ENCODE measurements at regions not wholly inside any gene's neighbourhood (a gene's known extent, or its start where the extent isn't known, plus 50 kb on each side); places are given as distances from the start of the nearest gene placed in this dataset.

DNA sequence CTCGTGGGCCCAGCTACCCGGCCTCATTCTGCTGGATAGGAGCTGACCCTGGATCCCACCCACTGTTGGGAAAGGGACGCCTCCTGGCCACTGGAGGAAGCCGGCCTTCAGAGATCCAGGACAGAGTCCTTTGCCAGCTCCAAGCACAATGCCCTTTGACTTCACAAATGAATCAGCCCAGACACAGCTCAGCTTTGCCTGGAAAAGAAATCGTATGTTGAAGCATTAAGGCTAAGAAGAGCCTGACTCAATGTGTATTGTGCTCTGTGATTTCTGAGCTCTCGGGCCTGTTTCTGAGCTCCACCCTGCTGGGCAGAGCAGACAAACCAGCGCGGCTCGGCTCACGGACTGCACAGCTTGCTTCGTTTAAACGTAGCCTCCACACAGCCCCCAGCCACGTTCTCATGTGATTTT, 162.9 kb upstream of the APCDD1 start:
- DNase-seq: no peak

DNA sequence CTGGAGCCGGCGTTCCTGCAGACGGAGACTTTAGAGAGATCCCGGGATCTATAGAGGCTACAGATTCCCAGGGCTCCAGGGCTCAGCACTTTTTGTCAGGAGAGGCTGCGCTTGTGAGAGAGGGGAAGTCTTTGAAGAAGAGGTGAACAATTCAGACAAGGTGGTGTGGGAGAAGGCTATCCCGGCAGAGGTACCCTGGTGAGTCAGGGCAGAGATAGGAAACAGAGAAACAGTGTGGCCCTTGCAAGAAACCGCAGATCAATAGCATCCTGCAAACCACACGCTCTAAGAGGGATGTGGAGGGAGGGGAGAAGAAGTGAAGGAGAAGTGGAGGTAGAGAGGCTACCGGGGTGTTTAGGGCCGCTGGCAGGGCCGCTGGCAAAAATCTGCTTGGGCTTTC, 160.5 kb upstream of the APCDD1 start:
- DNase-seq: no peak

DNA sequence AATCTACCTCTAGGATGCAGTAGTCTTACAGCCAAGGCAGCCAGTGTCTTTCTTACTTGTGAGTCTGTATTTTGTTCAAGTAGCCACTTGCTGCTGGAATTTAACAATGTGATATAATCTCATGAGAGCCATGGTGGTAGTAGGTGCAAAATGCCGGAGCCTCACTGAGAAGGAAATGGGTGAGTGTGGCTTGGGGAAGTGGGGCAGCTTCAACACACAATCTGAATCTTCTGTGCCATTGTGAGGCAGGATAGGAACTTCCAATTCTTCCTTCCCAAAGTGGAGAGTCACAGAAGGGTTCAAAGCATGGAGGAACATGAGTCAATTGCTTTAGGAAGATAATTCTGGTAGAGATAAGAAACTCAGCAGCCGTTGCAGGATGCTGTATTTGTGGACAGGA, 158.7 kb upstream of the APCDD1 start:
- no peak for DNase-seq

DNA sequence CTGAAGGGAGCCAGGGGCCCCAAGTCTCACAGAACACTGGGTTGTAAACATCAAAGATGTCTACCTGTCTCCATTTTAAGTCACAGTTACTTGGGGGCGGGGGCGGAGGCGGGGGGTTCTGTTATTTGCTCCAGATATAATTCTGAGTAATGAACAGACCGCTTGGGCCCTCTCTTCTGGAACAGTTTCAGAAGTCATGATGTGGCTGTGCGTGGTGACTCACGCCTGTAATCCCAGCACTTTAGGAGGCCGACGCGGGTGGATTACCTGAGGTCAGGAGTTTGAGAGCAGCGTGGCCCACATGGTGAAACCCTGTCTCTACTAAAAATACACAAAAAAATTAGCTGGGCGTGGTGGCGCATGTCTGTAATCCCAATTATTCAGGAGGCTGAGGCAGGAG, 157.9 kb upstream of the APCDD1 start:
- DNase-seq: no peak

DNA sequence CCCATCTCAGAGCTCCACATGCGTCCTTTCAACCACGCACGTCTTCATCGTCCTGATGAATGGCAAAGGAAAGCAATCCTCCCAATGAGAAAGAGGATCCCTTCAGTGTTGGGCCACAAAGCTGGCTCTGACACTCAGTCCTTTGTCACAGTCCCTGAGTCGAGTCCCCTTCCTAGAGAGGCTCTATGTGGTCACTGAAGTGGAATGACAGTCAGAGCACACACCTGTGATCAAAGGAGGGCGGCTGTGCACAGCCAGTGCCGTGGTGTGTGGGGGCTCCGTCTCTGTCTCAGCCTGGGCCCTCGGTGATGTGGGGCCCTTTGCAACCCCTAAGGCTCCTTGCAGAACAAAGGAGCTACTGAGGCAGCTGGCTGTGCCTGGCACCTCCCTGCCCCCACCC, 157.3 kb upstream of the APCDD1 start:
- DNase-seq: no peak

DNA sequence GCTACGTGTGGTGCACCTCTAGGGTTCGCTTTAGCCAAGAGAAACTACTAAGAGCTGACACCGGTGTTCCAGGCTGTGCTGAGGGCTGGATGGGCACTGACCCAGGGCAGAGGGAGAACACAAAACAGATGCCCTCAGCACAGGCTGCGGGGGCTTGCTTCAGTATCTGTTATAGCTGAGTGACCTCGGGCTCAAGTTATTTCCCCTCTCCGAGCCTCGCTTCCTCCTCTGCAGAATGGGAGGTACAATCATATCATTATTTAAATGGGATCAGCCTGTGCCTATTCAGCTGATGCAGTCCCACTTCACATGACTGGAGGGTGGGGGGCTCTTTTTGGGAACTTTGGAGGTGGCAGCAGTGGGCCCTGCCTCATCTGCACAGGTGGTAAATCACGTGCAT, 156.1 kb upstream of the APCDD1 start:
- DNase-seq: no peak

DNA sequence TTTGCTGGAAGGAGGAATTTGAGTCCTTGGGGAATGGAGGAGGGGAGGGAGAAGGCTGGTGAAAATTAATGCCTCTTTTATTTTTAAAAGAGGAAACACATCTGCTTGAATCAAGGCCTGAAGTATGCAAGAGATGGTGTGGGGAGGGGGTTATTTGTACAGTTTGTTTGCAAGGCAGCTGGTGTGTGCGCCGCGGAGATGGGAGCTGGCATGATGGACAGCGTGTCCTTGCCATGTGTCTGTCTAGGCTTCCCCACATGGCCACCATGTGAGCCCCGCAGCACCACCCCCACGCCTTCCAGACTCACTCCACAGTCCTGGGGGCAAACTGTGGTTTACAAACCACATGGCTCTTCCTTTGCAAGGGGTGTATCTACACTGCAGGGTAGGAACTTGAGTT, 154.8 kb upstream of the APCDD1 start:
- DNase-seq: no peak

DNA sequence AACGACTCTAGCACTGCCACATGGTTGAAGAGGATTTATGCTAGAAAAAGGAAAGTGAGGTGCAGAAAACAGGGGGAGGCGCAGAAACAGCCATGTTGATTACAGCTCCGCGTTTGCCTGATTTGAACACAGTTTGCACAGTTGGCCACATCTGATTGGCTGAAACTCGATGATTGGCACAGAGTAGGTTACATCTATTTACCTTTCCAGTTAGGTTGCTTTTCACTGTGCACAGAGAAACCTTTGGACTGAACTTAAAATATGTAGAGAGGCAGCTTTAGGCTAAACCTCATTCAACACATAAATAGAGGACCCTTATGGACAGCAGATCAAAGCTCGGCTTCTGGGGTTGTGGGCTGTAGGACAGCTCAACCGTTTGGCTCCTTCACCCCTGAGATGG, 153.7 kb upstream of the APCDD1 start:
- DNase-seq: no peak

DNA sequence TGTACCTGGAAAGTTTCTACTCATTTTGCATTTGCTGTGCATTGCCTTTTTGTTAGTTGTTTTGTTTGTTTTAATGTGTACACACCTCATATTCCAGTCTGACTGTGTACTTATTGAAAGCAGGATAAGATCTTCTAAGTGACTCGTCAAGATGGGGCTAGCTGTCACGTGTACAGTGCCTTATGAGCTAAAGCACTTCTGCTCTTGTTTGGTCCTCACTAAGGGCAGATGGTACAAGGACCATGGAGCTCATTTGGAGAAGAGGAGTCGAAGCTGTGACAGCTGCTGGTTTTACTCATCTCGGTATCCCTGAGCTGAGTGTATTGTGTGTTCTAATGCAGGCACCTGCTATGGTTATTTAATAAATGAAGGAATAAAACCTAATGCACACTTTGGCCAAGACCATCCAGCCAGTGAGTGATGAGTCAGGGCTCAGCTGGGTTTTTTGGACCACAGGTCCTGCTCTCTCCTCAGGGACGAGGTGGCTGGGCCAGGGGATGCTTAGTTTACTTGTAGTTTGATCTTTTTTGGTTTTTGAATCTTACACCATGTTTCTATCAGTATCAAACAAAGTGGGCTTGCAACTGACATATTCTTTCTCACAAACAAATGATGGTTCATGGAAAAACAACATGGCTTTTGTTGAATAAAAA, 152.5 kb upstream of the APCDD1 start:
- DNase-seq: no peak

DNA sequence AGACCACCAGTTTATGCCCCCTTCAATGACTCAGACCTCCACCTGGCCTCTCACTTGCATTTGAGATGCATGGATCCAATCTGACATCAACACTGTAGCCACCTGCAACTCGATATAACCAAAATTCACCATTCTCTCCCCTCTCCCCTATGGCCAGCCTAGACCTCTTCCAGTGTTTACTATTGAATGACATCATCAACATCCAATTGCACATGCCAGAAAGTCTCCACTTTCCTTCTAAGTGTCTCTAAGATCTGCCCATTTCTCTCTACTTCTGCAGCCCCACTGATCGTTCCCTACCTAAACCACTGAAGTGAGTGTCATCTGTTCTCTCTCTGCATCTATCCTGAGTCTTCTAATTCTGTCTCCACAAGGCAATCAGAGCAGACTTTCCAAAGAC, 151.3 kb upstream of the APCDD1 start:
- no peak for DNase-seq

DNA sequence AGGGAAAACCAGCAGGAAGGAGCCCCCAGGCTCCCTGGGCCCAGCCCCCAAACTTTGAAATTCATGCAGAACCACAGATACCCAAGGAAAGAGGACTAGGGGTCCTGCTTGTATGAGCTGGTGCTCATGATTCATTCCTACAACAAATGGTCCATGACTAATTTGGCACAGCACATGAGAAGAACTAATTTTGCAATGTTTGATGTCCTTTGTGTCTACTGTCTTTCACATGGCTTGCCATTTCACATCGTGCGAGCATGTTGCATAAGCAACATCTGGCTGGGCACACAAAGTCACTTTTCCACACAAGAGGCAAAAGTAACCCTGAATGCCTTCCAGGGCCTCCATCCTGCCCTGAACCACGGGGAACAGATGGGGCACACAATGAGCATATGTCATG, 149.6 kb upstream of the APCDD1 start:
- DNase-seq: no peak

DNA sequence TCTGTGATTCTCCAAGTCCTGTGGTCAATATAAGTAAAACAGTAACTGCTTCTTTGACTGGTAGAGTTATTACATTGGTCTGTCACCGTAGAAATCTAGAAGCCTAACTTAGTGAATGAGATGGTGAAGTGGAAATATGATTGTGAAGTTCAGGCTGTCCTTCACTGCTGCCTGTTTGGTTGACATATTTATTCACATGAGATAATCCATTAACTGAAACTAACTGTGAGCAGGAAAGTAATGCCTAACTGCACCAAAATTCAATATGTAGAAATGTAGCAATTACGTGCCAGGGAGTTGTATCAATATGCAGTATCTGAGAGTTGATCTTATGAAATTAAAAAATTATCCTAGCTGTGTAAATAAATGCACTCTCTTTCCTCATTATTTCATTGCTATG, 147.7 kb upstream of the APCDD1 start:
- DNase-seq: no peak

DNA sequence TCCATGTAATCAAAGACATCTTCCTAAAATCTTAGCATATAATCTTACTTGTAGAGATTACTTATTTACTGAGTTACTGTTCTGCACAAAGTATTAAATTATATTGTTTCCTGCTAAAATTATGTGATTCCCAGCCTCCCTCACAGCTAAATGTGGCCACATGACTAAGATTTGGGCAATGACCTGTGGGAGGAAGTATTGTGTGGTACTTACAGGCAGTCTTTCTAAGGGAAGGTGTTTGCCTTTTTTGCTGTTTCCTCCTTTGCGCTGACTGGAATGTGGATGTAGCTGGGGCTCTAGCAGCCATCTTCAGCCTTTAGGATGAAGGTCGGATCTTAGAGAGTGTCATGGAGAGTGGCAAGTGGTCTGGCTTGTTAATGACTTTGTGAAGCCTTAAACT, 146.3 kb upstream of the APCDD1 start:
- no peak for DNase-seq

DNA sequence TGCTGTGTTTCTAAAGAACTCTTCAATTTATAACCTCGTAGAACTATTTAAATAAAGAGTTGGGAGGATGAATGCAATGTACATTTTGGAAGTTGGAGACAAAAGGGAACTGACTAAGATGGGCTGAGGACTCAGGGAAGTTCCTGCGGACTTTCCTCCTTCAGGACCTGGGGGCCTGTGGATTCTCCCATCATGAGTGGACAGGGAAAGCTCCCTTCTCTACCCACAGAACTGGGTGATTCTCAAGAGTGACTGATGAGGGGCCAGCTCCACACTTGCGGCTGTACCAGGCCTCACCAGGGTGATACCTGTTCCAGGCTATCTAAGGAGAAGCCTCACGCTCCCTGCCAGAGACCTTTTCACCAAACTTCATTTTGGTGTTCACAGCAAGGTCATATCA, 143.8 kb upstream of the APCDD1 start:
- DNase-seq: no peak

DNA sequence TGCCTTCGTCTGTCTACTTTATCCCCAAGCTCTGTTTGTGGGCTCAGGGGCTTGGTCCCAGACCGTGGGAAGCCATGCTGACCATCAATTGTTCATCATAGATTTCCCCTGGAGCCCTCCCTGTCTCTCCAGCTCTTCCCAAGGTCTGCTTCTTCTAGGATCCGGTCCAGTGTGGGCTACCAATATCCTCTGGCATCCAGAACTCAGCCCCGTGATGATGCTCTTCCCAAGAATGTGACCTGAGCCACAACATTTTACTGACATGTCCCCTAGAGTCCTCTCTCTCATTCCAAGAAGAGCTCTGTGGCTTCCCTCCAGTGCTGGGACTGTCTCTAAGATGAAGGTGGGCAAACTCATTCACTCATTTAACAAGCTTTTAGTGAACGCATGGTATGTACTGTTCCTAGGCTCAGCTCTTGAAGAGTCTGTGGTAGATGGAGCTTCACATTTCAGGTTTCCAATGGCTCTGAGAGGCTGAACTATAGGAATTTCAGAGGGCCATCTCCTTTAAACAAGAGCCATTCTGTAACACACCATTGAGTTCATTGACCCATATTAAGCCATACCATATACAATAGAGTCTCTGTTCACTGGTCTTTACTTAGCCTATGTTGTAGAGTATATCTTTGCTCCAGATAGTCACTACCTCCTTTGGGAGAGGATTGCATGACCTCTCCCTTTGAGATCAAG, 142.0 kb upstream of the APCDD1 start:
- DNase-seq: no peak

DNA sequence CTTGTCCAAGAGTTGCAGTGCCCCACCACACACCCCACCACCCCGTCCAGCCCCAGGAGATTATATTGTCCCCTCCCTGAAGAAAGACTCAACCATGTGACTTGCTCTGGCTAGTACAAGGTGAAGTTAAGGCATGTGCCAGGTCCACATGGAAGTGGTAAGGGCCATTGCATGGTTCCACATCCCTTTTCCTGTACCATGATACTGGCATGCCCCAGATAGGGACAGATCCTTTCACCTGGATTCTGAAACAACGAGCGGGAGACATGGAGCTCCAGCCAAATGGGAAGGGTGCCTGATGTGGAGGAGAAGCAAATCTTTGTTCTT, 141.5 kb upstream of the APCDD1 start:
- no peak for DNase-seq

DNA sequence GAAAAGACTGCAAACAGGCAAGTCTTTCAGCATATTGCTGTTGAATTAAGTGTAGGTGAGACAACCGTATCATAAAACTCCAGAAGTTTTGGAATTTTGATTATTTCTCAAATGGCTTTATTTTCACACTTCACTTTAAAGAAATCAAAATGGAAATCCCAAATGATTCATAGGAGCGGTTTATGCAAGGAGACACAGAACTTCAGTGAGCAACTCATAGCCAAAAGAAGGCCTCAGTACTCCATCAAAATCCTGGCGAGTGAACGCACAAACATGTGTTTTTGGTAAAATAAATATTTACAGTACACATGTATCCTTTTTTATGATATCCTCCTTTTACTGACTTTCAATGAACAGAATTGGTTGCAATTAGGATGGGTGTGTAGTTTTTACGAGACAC, 140.4 kb upstream of the APCDD1 start:
- DNase-seq: no peak

DNA sequence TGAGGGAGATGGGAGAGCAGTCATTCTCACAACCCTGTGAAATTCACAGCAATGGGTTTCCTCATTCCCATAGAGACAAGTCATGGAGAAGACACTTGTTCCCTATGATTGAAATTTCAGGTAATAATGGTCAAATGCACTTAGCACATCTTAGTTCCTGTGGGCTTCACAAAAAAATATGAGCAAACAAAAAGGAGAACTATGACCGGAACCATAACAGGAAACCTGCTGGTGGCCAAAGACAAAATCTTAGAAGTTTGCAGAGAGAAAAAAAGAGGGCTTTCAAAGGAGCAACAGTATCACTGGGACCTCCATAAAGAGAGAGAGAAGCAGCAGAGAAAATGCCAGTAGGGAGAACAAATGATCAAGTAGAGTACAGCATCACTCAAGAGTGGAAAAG, 138.9 kb upstream of the APCDD1 start:
- no peak for DNase-seq

DNA sequence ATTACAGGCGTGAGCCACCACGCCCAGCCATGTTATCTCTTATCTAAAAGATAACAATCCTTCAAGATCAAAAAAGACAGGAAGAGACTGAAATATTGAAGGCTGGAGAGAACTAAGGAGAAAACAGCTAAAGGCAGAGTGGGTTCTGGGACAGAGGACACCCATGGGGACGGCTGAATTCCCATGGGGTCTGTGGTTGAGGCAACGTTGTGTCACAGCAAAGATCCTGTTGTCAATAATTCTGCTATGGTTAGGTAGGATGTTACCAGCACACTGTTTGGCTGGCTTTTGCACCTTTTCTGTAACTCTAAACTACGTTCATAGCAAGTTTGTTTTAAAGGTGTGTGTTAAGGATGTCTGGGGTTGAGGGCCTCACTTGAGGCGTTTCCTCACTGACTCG, 137.7 kb upstream of the APCDD1 start:
- no peak for DNase-seq

DNA sequence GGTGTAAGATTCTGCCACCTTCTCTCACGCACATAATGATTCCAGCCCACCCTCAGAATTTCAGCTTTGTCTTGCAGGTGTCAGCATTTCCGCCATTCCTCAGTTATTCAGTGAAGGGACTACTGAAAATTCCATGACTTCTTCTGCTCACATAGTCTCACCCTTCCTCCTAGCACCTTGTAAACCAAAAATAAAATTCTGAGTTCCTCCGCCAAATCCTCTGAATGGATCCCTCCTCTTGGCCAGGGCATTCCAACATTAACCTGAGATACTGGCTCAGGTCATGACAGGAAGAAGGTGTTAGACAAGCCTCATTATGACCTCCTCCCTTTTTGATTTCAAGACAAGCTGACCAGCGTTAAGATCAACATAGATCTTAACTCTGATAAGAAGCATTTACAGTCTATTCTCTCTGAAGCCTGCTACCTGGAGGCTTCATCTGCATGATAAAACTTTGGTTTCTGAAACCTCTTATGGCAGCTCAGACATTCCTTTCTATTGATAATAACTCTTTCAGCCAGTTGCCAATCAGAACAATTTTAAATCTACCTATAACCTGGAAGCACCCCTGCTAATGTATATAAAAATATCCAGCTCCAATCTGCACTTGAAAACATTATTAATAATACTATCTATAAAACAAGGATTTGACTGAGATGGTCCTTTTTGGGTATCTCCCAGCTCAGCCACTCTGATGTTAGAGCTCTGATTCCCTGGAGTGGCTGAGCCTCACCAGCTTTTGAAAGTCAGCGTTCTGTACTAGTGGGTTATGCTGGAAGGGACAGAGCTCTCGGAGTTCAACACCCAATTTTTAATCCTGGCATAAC, 136.4 kb upstream of the APCDD1 start:
- no peak for DNase-seq

DNA sequence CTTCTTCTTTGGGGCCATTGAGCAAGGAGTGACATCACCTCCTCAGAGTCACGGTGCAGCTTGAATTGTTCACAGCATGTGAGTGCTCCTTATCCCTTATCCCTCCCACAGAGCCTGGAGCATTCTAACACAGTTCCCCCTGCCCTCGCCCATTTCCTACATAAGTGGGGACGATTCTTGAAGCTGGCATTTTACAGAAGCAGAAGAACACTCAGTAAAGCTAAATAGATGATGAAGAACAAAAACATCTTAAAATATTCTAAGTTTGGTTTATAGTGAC, 135.8 kb upstream of the APCDD1 start:
- no peak for DNase-seq

DNA sequence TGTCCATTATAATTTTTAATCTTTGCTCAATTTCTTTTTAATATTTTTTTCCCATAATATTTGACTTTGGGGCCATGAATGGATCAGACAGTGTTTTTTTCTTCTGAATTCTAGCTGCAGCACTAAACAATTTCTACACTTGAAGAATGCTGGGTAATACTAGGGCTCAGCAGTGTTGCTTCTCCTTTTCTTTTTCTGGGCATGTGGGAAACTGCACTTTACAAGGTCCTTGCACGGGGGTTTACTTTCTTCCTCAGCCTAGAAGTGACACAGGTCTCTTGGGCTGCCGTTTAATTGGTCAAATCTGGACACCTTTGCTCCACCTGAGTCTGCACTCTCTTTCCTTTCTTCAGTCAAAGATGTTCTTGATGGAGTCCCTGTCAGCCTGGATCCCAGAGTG, 135.4 kb upstream of the APCDD1 start:
- DNase-seq: no peak

DNA sequence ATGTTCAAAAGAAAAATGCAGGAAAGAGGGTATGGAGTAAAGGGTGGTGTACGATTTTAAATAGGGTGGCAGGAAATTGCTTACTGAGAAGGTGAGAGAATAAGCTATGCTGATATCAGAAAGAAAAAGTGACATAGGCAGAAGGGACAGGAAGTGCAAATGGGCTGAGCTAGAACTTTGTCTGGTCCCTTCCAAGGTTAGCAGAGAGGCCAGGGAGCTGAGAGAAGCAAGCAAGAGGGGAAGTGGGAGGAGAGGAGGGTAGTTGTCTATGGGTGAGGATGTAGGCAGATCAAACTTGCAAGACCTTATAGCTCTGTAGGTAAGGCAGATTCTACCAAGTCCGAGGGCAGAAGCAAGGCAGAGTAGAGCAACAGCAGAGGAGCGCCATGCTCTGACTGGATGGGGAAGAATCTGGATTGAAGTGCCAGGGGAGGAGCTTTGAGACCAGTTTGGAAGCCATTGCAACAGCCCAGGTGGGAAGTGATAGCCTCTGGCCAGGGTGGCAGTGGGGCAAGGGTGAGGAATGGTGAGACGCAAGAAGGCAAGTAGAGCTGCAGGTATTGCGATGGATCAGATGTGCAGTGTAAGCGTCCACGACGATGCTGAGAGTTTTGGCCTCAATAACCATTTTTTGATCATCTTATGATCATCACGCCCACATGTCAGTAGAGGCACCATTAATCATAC, 134.4 kb upstream of the APCDD1 start:
- no peak for DNase-seq

DNA sequence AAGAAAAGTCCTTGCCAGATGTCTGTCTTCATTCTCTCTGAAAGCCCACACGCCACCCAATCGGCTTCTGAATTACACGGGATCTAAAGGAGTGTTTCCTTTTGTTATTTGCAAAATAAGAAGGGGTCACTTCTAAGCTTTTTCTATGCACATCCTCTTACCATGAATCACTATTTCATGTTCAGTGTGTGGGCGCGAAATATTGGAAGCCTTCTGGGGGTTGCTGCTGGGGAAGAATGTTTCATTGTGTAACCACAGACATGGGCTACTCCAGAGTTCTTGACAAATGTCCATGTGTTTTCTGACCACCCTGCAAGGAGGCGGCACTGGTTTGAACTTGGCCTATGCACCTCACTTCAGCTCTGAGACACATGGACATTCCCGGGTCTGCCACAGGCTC, 133.6 kb upstream of the APCDD1 start:
- DNase-seq: no peak

Data from right hindlimb (tissue), 1 donor.